NCI-H187 (cell line): ENCODE measurements at regions not wholly inside any gene's neighbourhood (a gene's known extent, or its start where the extent isn't known, plus 50 kb on each side); places are given as distances from the start of the nearest gene placed in this dataset.
"Not testable (repeated sequence)": the region's sequence is repeated elsewhere in the genome, so short reads cannot be mapped to it uniquely, and the experiment has no call there.

Experiments used
- DNase-seq, 2 experiments: peaks; one replicate each; lab custom pipeline; 2025; lab: John Stamatoyannopoulos, UW

DNA sequence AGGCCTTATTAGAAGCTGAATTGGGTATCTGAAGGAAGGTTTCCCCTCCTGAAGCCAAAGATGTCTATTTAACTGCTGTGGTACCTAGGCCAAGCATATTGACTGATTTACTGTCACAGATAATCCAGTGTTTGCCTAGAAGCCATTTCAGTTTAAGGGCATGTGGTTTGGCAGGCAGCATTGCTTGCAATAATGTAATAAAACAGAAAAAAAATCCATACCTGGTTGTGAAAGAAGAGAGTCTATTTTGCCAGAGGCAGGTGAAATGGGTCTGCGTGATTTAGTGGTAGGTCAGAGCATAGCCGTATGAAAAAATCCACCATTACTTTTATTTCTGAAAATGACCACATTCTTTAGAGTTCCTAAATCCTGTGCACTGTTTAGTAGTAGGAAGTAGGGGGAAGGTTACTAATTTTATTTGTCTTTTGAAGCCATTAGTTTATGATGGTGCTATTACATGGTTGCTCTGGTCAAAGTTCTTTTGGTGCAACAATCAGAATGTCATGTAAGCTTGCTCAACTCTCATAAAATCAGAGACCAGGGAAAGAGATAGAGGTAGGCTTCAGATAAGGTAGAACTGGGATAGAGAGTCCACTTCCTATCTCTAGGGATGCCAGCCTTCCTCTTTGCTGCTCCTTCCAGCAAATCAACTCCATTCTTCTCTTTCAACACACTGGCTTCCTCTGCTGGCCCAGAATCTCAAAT lies 343.4 kb downstream of the GPD2 start:
- no peak for DNase-seq

- DNase-seq: not testable (repeated sequence)
These were observed 345.5 kb downstream of the GPD2 start for GRCh38 chr2:156781677-156782076.

DNA sequence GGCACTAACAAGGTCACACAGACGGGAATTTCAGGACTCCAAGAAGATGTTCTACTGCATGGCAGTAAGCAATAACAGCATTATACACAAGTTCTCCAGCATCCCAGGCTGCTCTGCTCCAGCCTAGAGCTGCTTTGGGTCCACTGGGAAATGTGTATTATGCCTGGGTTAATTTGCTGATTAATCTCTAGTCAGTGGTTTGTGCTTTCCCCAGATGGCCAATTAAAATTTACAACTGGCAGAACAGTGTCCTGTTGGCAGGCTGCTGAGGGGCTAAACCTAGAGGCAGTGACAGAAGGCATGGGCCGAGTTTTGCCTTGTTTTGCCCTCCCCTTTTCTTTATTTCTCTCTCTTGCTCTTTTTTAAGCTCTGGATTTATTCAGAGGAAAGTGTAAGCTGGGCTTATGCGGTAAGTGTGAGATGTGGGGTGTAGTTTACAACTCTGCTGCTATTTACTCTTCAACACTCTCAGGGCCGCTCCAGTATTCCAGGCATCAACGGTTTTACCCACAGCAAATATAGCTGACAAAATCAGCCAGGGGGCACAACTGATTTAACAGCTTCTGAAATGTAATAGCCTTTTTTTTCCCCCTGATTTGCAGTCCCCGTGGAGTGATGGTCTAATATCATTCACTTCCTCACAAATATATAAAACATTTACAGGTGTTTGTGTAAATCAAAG lies 348.0 kb downstream of the GPD2 start:
- no peak for DNase-seq

- DNase-seq: no peak
These were observed 351.3 kb downstream of the GPD2 start for GRCh38 chr2:156787517-156787916.

DNA sequence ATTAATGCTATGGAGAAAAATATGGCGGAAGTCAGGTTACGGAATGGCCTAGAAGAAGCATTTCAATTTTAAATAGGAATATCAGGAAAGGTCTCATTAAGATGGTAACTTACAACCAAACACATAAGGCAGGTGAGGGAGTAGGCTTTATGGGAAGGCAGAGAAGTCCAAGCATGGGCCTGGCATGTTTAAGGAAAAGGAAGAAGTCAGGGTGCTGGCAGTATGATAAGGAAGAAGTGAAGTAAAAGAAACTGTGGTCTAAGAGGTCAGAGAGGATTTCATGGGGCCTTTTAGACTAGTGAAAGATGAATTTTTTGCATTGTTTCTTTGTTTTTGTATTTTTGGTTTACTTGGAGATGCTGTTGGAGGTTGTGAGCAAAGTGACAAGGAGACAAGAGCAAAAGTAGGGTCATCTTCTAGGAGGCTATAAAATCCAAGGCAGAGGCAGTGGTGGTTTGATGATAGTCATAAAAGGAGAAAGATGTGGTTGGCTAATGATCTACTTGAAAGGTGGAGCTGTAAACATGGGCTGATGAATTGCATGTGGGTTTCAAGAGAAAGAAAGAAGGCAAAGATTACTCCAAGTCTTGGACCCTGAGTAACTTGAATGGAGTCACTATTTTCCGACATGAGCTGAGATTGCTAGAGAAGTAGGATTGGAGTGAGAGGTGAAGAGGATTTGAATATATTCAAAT lies 354.3 kb downstream of the GPD2 start:
- no peak for DNase-seq

- DNase-seq: no peak
These were observed 356.2 kb downstream of the GPD2 start for GRCh38 chr2:156792242-156792840.

- DNase-seq: no peak
These were observed 361.7 kb downstream of the GPD2 start for GRCh38 chr2:156797832-156798231.

DNA sequence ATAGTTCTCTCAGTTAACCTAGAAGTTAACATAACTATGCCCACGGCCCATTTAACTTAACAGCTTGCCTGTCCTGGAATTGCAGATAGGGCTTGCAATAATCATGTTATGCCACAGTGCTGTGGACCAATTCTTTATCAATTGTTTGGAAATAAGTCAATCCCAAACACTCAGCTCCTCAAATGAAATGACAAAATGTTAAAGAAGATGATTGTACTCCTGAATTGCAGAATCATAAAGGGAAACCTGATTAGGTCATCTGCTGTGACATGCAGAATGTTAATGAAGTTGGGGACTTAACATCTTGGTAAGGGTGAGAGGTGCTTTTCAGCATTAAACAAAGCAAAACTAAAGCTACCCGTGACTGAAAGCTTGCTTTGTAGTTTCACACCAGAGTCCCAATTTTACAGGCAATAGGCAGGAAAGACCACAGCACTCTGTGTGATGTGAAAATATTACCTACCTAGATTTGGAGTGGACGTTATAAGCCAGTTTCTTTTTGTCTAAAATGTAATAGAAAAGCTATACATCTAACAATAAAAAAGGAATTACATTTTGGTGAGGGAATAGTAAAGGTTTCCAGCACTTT lies 364.0 kb downstream of the GPD2 start:
- no peak for DNase-seq

- no peak for DNase-seq
These were observed 364.7 kb downstream of the GPD2 start for GRCh38 chr2:156800781-156801361.

DNA sequence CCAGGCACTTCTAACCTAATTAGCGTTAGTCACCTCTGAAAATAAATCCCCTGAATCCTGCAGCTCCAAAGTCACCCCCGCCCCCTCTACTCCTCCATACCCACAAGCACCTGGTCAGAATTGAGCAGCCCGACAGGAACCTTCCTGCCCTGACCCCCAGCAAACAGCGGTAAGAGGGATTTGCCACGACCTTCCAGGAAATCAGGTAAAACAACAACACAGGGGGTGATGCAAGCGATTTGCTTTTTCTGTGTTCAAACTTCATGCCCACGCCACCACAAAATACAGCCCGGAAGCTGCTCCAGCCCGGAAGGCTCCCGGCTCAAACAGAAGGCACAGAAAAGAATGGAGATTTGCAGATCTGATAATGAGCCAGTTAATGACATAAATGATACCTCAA lies 367.1 kb downstream of the GPD2 start:
- no peak for DNase-seq

DNA sequence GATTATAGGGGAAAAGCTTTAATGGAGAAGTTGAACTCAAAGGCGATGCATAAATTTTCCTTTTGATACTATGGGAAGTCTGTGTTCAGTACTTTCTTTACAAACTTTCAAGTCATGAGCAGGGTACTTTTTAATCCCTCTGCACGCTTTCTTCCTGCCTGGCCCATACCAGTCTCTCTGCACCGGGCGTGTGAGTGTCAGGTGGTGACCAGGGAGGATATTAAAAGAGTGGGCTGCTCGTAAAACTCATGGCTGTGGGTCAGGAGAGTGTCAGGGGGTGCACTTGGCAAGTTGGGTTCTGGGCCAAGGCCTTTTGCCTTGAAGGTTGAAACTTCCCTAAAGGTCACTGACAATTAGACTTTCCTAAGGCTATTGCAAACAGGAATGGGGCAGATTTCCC lies 367.8 kb downstream of the GPD2 start:
- no peak for DNase-seq

DNA sequence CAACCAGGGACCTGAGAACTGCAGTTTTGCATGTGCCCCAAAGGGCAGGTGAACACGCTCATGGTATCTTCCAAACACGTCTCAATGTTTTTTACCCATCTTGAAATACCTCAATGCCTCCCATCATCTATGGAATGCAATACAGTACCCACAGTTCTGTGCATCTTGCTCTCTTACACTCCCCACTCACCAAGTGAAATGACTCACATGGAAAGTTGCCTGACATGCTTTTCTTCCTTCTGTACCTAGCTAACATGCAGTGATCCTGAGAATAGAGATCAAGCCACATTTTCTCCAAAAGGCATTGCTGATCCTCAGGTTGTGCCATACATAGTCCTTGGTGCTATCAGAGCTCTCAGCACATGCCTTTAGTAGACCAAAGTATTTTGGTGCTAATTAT lies 373.9 kb downstream of the GPD2 start:
- no peak for DNase-seq

DNA sequence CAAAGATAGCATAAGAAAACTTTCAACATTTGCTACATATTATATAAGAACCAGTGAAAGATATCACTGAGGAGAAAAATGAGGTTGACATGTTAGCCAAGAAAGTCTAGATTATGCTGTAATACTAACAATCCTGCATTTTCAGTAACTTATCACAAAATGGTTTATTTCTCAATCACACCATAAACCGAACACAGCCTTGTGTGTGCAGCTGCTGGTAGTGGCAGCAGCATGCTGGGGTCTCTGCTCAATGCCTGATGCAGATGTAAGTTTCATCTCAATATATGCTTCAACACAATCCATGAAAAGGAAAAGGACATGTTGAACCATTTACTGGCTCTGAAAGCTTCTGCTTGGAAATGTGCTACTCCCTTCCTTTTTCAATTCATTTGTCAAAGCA lies 376.3 kb downstream of the GPD2 start:
- DNase-seq: no peak

GRCh38 chr2:156817430-156817829 lies 381.3 kb downstream of the GPD2 start:
- no peak for DNase-seq

GRCh38 chr2:156818221-156818620 lies 382.0 kb downstream of the GPD2 start:
- DNase-seq: no peak

- DNase-seq: no peak
These were observed 382.8 kb downstream of the GPD2 start for GRCh38 chr2:156818944-156819343.

DNA sequence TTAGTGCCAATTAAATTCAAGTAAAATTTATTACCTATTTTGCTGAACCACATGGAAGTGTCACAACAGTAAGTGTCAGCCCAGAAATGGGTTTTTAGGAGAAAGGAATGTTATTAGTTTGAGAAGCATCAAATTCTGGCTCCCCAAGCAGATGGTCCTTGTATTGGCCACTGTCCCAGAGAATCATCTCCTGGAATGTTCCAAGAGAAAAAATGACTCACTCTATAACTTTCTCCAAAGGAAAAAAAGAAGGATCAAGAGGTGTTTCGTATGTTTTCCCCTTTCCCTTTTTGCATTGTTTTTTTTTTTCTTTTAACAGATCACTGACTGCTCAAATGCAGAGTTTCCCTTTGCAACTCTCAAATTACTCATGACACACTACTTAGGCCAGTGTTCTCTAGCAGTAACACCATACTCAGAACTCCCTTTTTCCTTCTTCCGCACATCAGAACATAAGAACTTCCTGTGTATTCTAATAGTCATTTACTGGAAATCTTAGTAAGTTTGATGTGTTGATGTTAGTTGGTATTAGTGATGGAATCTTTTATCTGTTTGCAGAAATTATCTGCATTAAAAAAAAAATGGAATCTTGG lies 390.3 kb downstream of the GPD2 start:
- DNase-seq: no peak

DNA sequence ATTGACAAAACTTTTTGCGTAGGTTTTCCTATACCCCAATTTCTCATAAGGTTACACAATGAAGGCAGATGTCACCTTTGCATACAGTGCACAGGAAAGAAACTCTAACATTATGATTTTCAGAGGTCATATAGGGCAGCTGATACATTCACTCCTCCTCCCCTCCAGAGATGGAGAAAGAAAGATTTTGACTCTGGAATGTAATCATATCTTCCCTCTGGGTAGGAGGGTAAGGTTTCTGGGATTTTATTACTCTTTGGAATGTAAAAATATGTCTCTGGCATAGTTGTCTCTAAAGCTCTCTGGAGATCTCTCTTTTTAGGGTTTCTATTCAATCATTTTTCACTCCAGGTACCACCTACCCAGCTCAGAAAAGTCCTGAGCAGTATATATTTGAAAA lies 398.3 kb downstream of the GPD2 start:
- DNase-seq: no peak

- DNase-seq: no peak
These were observed 401.6 kb downstream of the GPD2 start for GRCh38 chr2:156837635-156838370.

DNA sequence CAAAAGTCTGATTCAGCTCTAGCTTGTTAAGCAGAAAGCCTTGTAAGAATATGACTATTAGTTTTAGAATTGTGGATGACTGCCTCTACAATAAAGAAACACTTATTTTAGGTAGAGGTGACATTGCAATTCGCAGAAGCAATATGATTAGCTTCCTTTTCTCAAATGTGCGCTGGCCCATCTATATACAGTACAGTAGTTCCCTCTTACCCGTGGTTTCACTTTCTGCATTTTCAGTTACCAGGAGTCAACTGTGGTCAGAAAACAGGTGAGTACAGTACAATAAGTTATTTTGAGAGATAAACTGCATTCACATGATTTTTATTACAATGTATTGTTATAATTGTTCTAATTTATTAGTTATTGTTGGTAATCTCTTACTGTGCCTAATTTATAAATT lies 405.1 kb downstream of the GPD2 start:
- no peak for DNase-seq
